Upper lobe of left lung (tissue), 6 donors: ENCODE measurements at regions not wholly inside any gene's neighbourhood (a gene's known extent, or its start where the extent isn't known, plus 50 kb on each side); places are given as distances from the start of the nearest gene placed in this dataset.
"Not testable (repeated sequence)": the region's sequence is repeated elsewhere in the genome, so short reads cannot be mapped to it uniquely, and the experiment has no call there.

ENCODE experiments used
- ATAC-seq, 2 donors: fragments of 200-7000 bp; cut with Tn5 transposase; one replicate each; pipeline ENCODE4 v1.9.1; 2022; ENCODE audit warnings: mild to moderate bottlenecking in 2 of 2, moderate library complexity in 2 of 2; ENCODE audit not compliant: low FRiP score in 2 of 2
- DNase-seq, 2 donors: peaks; one replicate each; pipeline ENCODE4 v3.0.0-alpha.2; 2019 to 2020
- H3K27ac ChIP-seq, 4 donors: fragments of 200-600 bp; sonication (generic); one replicate each; pipeline ENCODE4 v1.5.1; 2016 to 2019
- H3K27me3 ChIP-seq, 4 donors: fragments of 200-600 bp; sonication (generic); one replicate each; pipeline ENCODE4 v1.5.1; 2017 to 2019
- H3K36me3 ChIP-seq, 4 donors: fragments of 200-600 bp; sonication (generic); one replicate each; pipeline ENCODE4 v1.5.1; 2016 to 2019
- H3K4me1 ChIP-seq, 4 donors: fragments of 200-600 bp; sonication (generic); one replicate each; pipeline ENCODE4 v1.5.1; 2018 to 2019
- H3K4me3 ChIP-seq, 4 donors: fragments of 200-600 bp; sonication (generic); one replicate each; pipeline ENCODE4 v1.5.1; 2017 to 2019; ENCODE audit warnings: mild to moderate bottlenecking in 2 of 4, moderate library complexity in 1 of 4
- H3K9me3 ChIP-seq, 4 donors: fragments of 200-600 bp; sonication (generic); one replicate each; pipeline ENCODE4 v1.5.1; 2018 to 2019
- CTCF ChIP-seq, 6 experiments: fragments of 450-650 bp in 4 of 6; fragments of 200-600 bp in 2 of 6; sonication (generic) in 2 of 6; IDR thresholded peaks; one replicate each; pipeline ENCODE4 v1.5.1; 2016 to 2019; ENCODE audit warnings: antibody characterized with exemption in 6 of 6
- EP300 ChIP-seq, 4 donors: sonication (generic); formaldehyde crosslinking; IDR thresholded peaks; one replicate each; pipeline ENCODE4 v1.5.1; 2017; ENCODE audit warnings: antibody characterized with exemption in 4 of 4, control low read depth in 2 of 4
- POLR2A ChIP-seq, 4 donors: fragments of 450-650 bp; IDR thresholded peaks; one replicate each; pipeline ENCODE4 v1.5.1; 2016 to 2017; ENCODE audit warnings: antibody characterized with exemption in 4 of 4, mild to moderate bottlenecking in 2 of 4
- POLR2AphosphoS5 ChIP-seq, 2 donors: sonication (generic); formaldehyde crosslinking; IDR thresholded peaks; one replicate each; pipeline ENCODE4 v1.5.1; 2017; ENCODE audit warnings: antibody characterized with exemption in 2 of 2
- WGBS, 2 donors: methylation state at CpG; one replicate each; pipeline ENCODE4 v1.1.5; 2017 to 2018; 5-methylcytosine and 5-hydroxymethylcytosine counted together
- donor health status: DM: no; HTN: no; CAD: no; lungs with moderate emphysema.
- donor health status: DM: no; HTN: yes; CAD: no; lungs with severe emphysema.

- ATAC-seq (no peak), DNase-seq (no peak)
- no peak overlapping the region for H3K27ac ChIP-seq
- no peak overlapping the region for H3K4me3 ChIP-seq
- no peaks in the 10 kb centered on the region for H3K9me3 ChIP-seq
- H3K4me1 ChIP-seq = no peaks in the 10 kb centered on the region
- no peak for TF ChIP-seq CTCF (IDR thresholded peaks at IDR 0.05)
- no peak for TF ChIP-seq POLR2A (IDR thresholded peaks at IDR 0.05)
- TF ChIP-seq POLR2AphosphoS5 (IDR thresholded peaks at IDR 0.05) = no peak
- no peak for TF ChIP-seq EP300 (IDR thresholded peaks at IDR 0.05)
- H3K36me3 ChIP-seq = no peaks in the 10 kb centered on the region
- H3K27me3 ChIP-seq = no peaks in the 10 kb centered on the region
Observed at GRCh38 chr3:34508732-34509131, 710.3 kb downstream of the PDCD6IP start.

GRCh38 chr3:34511891-34512290, 713.5 kb downstream of the PDCD6IP start:
- Histone ChIP-seq H3K36me3 (no peaks in the 10 kb centered on the region), H3K9me3 (no peaks in the 10 kb centered on the region), H3K27me3 (no peaks in the 10 kb centered on the region), H3K27ac (no peak overlapping the region), H3K4me1 (no peaks in the 10 kb centered on the region), H3K4me3 (no peak overlapping the region)
- TF ChIP-seq EP300 (IDR thresholded peaks at IDR 0.05) (no peak), POLR2A (IDR thresholded peaks at IDR 0.05) (no peak), CTCF (IDR thresholded peaks at IDR 0.05) (no peak), POLR2AphosphoS5 (IDR thresholded peaks at IDR 0.05) (no peak)
- 69 to 70% methylated on average over 3 of the region's 3 CpGs for WGBS, 2 donors
- ATAC-seq = no peak
- no peak for DNase-seq

- WGBS, 2 donors = 81 to 90% methylated on average over 2 of the region's 2 CpGs
- H3K9me3 ChIP-seq, H3K4me1 ChIP-seq, H3K27me3 ChIP-seq, H3K27ac ChIP-seq, ATAC-seq, DNase-seq, H3K36me3 ChIP-seq, H3K4me3 ChIP-seq: not testable (repeated sequence)
Observed at GRCh38 chr3:34519008-34519407, 720.6 kb downstream of the PDCD6IP start.

- no peak overlapping the region for H3K27ac ChIP-seq
- 89 to 92% methylated on average over 5 of the region's 5 CpGs for WGBS, 2 donors
- no peaks in the 10 kb centered on the region for H3K27me3 ChIP-seq
- DNase-seq (no peak), ATAC-seq (no peak)
- H3K9me3 ChIP-seq = no peaks in the 10 kb centered on the region
- no peaks in the 10 kb centered on the region for H3K4me1 ChIP-seq
- H3K4me3 ChIP-seq = no peak overlapping the region
- H3K36me3 ChIP-seq = no peaks in the 10 kb centered on the region
- no peak for TF ChIP-seq EP300 (IDR thresholded peaks at IDR 0.05)
- no peak for TF ChIP-seq POLR2AphosphoS5 (IDR thresholded peaks at IDR 0.05)
- TF ChIP-seq CTCF (IDR thresholded peaks at IDR 0.05) = no peak
- no peak for TF ChIP-seq POLR2A (IDR thresholded peaks at IDR 0.05)
Observed at GRCh38 chr3:34531156-34531555, 732.7 kb downstream of the PDCD6IP start.

- Histone ChIP-seq H3K4me1 (no peaks in the 10 kb centered on the region), H3K36me3 (no peaks in the 10 kb centered on the region), H3K9me3 (no peaks in the 10 kb centered on the region), H3K27ac (no peak overlapping the region), H3K4me3 (no peak overlapping the region), H3K27me3 (no peaks in the 10 kb centered on the region)
- ATAC-seq = no peak
- DNase-seq = no peak
- TF ChIP-seq POLR2A (IDR thresholded peaks at IDR 0.05) (no peak), POLR2AphosphoS5 (IDR thresholded peaks at IDR 0.05) (no peak), CTCF (IDR thresholded peaks at IDR 0.05) (no peak), EP300 (IDR thresholded peaks at IDR 0.05) (no peak)
- whole genome bisulfite sequencing, 2 donors = 72 to 77% methylated on average over 2 of the region's 2 CpGs
Observed at GRCh38 chr3:34533451-34533850, 735.0 kb downstream of the PDCD6IP start.
